Type B pancreatic cell (in vitro differentiated cells): ENCODE measurements at regions not wholly inside any gene's neighbourhood (a gene's known extent, or its start where the extent isn't known, plus 50 kb on each side); places are given as distances from the start of the nearest gene placed in this dataset.
A peak's percentile ranks its signal among the peaks of the same experiment; 100 is the strongest.

Experiments
- DNase-seq: peaks from one replicate; pipeline ENCODE4 v3.0.0; 2021; ENCODE audit warnings: mixed read lengths; ENCODE audit not compliant: unreplicated experiment; ENCODE audit errors: extremely low spot score
- H3K27ac Mint-ChIP-seq: 2 replicates; pipeline ENCODE4 v1.8.0; 2021; ENCODE audit warnings: mild to moderate bottlenecking, mixed read lengths
- H3K27me3 Mint-ChIP-seq: 2 replicates; pipeline ENCODE4 v1.8.0; 2021; ENCODE audit warnings: mixed read lengths
- H3K36me3 Mint-ChIP-seq: 2 replicates; pipeline ENCODE4 v1.8.0; 2021; ENCODE audit warnings: mixed read lengths
- H3K4me1 Mint-ChIP-seq: one replicate; pipeline ENCODE4 v1.8.0; 2021; ENCODE audit warnings: mixed read lengths; ENCODE audit not compliant: unreplicated experiment
- H3K4me3 Mint-ChIP-seq: 2 replicates; pipeline ENCODE4 v1.8.0; 2021; ENCODE audit warnings: mild to moderate bottlenecking, mixed read lengths
- H3K9me3 Mint-ChIP-seq: 2 replicates; pipeline ENCODE4 v1.8.0; 2021; ENCODE audit warnings: mixed read lengths
- TF ChIP-seq, protein P1 (sequence below): fragments of 200-600 bp; sonication (generic); conservative IDR thresholded peaks from 2 replicates; pipeline ENCODE4 v1.5.0; 2021; ENCODE audit warnings: antibody characterized with exemption, mild to moderate bottlenecking

DNA sequence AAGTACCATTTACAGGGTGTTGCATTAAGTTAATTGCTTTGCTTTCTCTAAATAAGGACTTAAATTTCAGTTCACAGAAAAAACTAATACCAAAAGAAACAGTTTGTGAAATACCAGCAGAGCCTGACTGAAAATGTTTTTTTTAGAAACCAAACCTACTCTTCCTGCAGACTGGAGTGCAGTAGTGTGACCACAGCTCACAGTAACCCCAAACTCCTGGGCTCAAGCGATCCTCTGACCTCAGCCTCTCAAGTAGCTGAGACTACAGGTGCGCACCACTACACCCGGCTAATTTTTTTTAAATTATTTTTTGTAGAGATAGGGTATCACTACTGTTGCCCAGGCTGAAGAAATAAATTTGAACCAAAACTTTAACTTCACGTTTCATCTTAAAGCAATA is 103.5 kb upstream of the PLEKHA5 start:
- Mint-ChIP-seq H3K4me1 (no peaks in the 10 kb centered on the region), H3K27me3 (no peaks in the 10 kb centered on the region), H3K27ac (no peak overlapping the region), H3K4me3 (no peak overlapping the region), H3K9me3 (peaks cover 4% of the 10 kb centered on the region), H3K36me3 (no peaks in the 10 kb centered on the region)
- TF ChIP-seq, protein P1, sequence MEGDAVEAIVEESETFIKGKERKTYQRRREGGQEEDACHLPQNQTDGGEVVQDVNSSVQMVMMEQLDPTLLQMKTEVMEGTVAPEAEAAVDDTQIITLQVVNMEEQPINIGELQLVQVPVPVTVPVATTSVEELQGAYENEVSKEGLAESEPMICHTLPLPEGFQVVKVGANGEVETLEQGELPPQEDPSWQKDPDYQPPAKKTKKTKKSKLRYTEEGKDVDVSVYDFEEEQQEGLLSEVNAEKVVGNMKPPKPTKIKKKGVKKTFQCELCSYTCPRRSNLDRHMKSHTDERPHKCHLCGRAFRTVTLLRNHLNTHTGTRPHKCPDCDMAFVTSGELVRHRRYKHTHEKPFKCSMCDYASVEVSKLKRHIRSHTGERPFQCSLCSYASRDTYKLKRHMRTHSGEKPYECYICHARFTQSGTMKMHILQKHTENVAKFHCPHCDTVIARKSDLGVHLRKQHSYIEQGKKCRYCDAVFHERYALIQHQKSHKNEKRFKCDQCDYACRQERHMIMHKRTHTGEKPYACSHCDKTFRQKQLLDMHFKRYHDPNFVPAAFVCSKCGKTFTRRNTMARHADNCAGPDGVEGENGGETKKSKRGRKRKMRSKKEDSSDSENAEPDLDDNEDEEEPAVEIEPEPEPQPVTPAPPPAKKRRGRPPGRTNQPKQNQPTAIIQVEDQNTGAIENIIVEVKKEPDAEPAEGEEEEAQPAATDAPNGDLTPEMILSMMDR, result no peak
- DNase-seq, result no peak

DNA sequence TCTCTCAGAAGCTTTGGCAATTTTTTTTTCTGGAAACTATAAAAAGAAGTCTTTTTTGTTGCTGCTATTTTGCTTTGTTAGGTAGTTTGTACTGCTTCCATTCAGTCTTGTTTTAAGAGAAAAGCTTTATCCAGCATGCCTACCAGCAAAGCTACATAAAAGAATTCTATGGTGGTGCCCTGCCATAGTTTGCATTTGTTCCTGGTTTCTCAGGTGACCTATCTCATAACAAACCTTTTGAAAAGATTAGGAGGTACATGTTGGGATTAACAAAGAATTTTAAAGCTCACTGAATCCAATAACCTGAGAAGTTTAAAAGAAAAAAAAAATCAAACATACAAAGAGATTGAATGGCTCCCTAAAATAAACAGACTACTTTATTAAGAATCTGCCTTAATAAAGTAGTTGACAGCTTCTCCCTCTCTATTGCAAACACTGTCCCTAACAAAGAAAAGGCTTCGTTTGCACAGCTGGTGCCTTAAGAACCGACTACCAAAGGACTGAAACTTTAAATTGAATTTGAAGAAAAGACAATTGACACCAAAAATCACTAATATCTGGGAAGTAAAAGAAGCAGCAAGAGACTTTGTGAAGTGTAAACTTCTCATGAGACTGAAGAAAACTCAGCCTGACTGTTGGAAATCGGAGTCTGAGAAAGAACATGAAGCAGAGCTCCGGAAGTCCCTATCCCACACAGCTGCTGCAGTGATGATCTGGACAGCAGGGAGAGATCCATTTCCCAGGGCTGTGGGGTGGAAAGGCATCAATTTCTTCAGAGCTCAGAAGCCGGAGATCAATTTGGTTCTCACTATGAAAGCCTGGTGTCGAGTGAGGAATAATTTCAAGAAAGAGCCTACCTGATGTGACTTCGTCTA is 102.7 kb upstream of the PLEKHA5 start:
- H3K27ac Mint-ChIP-seq, result no peak overlapping the region
- no peak for DNase-seq

DNA sequence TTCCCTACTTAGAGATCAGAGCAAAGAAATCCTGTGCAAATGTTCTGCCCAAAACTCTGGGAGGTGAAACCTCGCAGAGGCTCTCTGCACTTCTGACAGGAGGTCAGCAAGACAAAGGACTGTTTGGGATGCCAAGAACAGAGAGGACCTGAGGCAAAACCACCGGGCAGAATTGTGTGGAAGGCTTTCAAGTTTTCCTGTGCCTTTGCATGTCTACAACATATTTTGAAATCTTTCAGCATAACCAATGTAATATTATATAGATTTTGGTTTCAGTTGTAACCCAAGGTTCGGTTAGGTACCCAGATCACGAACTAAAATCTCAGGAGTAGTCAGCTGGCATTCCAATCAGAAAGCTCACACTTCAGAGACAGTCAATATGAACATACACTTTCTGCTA is 99.4 kb upstream of the PLEKHA5 start:
- TF ChIP-seq, protein P1, result no peak
- H3K9me3 Mint-ChIP-seq, result peaks cover 4% of the 10 kb centered on the region
- H3K27ac Mint-ChIP-seq, result no peak overlapping the region
- H3K27me3 Mint-ChIP-seq, result no peaks in the 10 kb centered on the region
- H3K4me1 Mint-ChIP-seq, result no peaks in the 10 kb centered on the region
- peaks cover 7% of the 10 kb centered on the region for H3K36me3 Mint-ChIP-seq
- no peak overlapping the region for H3K4me3 Mint-ChIP-seq
- no peak for DNase-seq

More for the DNA sequence above, 102.7 kb upstream of the PLEKHA5 start:
- Mint-ChIP-seq H3K4me3 (peak overlapping the region; percentile 27), H3K9me3 (peaks cover 4% of the 10 kb centered on the region), H3K36me3 (no peaks in the 10 kb centered on the region), H3K27me3 (no peaks in the 10 kb centered on the region), H3K4me1 (no peaks in the 10 kb centered on the region)
- TF ChIP-seq, protein P1, result no peak

DNA sequence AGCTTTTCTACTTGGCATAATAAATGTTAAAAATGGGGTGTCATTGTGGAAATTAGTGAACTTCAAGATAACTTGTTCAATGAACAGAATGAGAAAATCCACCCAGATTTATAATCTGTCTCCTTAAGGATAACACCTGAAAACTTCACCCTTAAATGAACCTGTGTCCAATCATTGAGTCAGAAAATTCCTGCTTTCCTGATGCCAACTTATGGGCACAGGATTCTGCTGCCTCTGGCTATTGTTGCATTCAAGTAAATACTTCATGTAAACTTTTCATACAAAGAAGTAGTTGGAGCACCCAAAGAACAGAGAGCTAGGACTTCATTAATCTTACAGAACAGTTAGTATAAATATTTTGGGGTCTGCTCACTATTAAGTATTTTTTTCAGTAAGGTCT is 98.9 kb upstream of the PLEKHA5 start:
- H3K4me1 Mint-ChIP-seq, result no peaks in the 10 kb centered on the region
- TF ChIP-seq, protein P1, result no peak
- H3K27me3 Mint-ChIP-seq, result no peaks in the 10 kb centered on the region
- no peak overlapping the region for H3K27ac Mint-ChIP-seq
- no peak overlapping the region for H3K4me3 Mint-ChIP-seq
- peaks cover 3% of the 10 kb centered on the region for H3K9me3 Mint-ChIP-seq
- H3K36me3 Mint-ChIP-seq, result peaks cover 7% of the 10 kb centered on the region
- DNase-seq, result no peak

DNA sequence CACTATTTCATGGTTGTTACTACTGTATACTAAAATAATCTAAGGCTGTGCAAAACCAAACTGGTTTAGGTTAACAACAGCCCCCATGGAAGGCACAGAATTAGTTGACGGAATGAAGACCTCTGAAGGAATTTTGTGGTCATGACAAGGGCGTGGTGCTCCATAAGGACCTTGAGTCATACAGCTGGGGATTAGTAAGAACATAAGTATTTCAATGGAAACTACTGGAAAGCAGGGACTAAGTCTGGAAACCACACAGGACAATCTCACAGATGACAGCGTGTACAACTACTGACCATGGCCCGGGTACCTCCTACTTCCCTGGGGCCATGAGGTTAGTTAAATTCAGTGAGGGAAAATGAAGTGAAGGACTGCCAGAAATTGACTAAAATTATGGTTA is 98.5 kb upstream of the PLEKHA5 start:
- no peaks in the 10 kb centered on the region for H3K4me1 Mint-ChIP-seq
- DNase-seq, result no peak
- no peaks in the 10 kb centered on the region for H3K9me3 Mint-ChIP-seq
- TF ChIP-seq, protein P1, result no peak
- no peaks in the 10 kb centered on the region for H3K27me3 Mint-ChIP-seq
- H3K27ac Mint-ChIP-seq, result no peak overlapping the region
- H3K4me3 Mint-ChIP-seq, result no peak overlapping the region
- peaks cover 7% of the 10 kb centered on the region for H3K36me3 Mint-ChIP-seq
